HepG2 (cell line): ENCODE measurements at regions not wholly inside any gene's neighbourhood (a gene's known extent, or its start where the extent isn't known, plus 50 kb on each side); places are given as distances from the start of the nearest gene placed in this dataset.

Experiments used
- ATAC-seq: fragments of 200-7000 bp; cut with Tn5 transposase; 3 replicates; pipeline ENCODE4 v1.9.1; 2020; ENCODE audit warnings: mild to moderate bottlenecking, moderate library complexity
- BruUV-seq: library from RNA; stranded (reverse); fragments of 400-500 nt; replicated peaks from 2 replicates; lab custom pipeline; 2021; lab: Mats Ljungman, UMichigan
- CTCF ChIA-PET: fragments of 300-600 bp; formaldehyde crosslinking; extraction: SDS; loops from one replicate; lab custom pipeline; 2021; ENCODE audit warnings: low total read pairs, inconsistent platforms, low intra/inter-chr PET ratio; lab: Yijun Ruan, JAX
- POLR2A ChIA-PET: fragments of 350-600 bp; sonication (Branson Sonifier 250); formaldehyde crosslinking; loops from one replicate; lab custom pipeline; 2020; ENCODE audit warnings: antibody characterized with exemption, inconsistent platforms; lab: Yijun Ruan, JAX
- DNase-seq: peaks from one replicate; pipeline ENCODE4 v3.0.0-alpha.2; 2015; ENCODE audit warnings: low spot score
- FAIRE-seq: peaks from 3 replicates; lab custom pipeline; 2011; peaks lifted over from hg19 to GRCh38; lab: Jason Lieb, UNC
- H2AFZ ChIP-seq: one replicate; pipeline ENCODE4 v1.6.1; 2011; ENCODE audit warnings: low read length, inconsistent platforms
- H3K27ac ChIP-seq: fragments of 300-600 bp; 3 replicates; pipeline ENCODE4 v1.8.0; 2011; ENCODE audit warnings: mixed run types, mild to moderate bottlenecking, mixed read lengths, low read length, inconsistent platforms; ENCODE audit not compliant: insufficient read depth; ENCODE audit errors: extremely low read length
- H3K27me3 ChIP-seq, 2 experiments: fragments of 200-600 bp in 1 of 2; 2 replicates in 1 of 2; 3 replicates in 1 of 2; pipeline versions ENCODE4 v1.6.0 to v1.8.0; 2011; ENCODE audit warnings: low read length in 2 of 2, mild to moderate bottlenecking in 2 of 2, moderate library complexity in 2 of 2, inconsistent platforms in 1 of 2; ENCODE audit not compliant: insufficient read depth in 2 of 2, control insufficient read depth in 1 of 2
- H3K36me3 ChIP-seq, 2 experiments: fragments of 200-600 bp in 1 of 2; replicated peaks in 1 of 2; 2 replicates in 1 of 2; 3 replicates in 1 of 2; pipeline versions ENCODE4 v1.5.1 to v1.8.0; 2011; ENCODE audit warnings: low read length in 2 of 2, inconsistent platforms in 1 of 2; ENCODE audit not compliant: insufficient read depth in 2 of 2, control insufficient read depth in 1 of 2
- H3K4me1 ChIP-seq: 2 replicates; pipeline ENCODE4 v1.5.1; 2012; ENCODE audit warnings: low read length, inconsistent platforms; ENCODE audit not compliant: insufficient read depth
- H3K4me2 ChIP-seq: 2 replicates; pipeline ENCODE4 v1.6.0; 2011; ENCODE audit warnings: low read depth, low read length, inconsistent platforms
- H3K4me3 ChIP-seq, 3 experiments: fragments of 200-600 bp in 1 of 3; sonication (generic), shearing (Covaris generic) in 1 of 3; replicated peaks in 1 of 3; 2 replicates each; pipeline ENCODE4 v1.5.1; 2011 to 2016; ENCODE audit warnings: low read length in 3 of 3, inconsistent platforms in 2 of 3, low read depth in 2 of 3, mild to moderate bottlenecking in 2 of 3, control low read depth in 1 of 3, mixed read lengths in 1 of 3; ENCODE audit not compliant: insufficient read depth in 1 of 3
- H3K79me2 ChIP-seq: one replicate; pipeline ENCODE4 v1.6.1; 2011; ENCODE audit warnings: low read length, inconsistent platforms; ENCODE audit not compliant: insufficient read depth
- H3K9ac ChIP-seq: 2 replicates; pipeline ENCODE4 v1.6.0; 2011; ENCODE audit warnings: mild to moderate bottlenecking, low read depth, low read length, inconsistent platforms; ENCODE audit not compliant: insufficient read depth
- H3K9me3 ChIP-seq: 2 replicates; pipeline ENCODE4 v1.5.1; 2012; ENCODE audit warnings: mild to moderate bottlenecking, low read length
- H4K20me1 ChIP-seq: 2 replicates; pipeline ENCODE4 v1.6.0; 2011; ENCODE audit warnings: inconsistent platforms, mild to moderate bottlenecking, low read length, moderate library complexity; ENCODE audit not compliant: insufficient read depth
- ATRX ChIP-seq: sonication (generic); formaldehyde crosslinking; IDR thresholded peaks from 2 replicates; pipeline ENCODE4 v1.4.0; 2020; ENCODE audit warnings: missing genetic modification reagents, borderline replicate concordance
- CHCHD3 ChIP-seq: sonication (generic); formaldehyde crosslinking; IDR thresholded peaks from 2 replicates; pipeline ENCODE4 v1.8.0; 2022; ENCODE audit warnings: mild to moderate bottlenecking, missing genetic modification reagents, moderate library complexity
- DMAP1 ChIP-seq: IDR thresholded peaks from 2 replicates; pipeline ENCODE4 v1.6.1; 2016
- HOXA7 ChIP-seq: sonication (generic); formaldehyde crosslinking; IDR thresholded peaks from 2 replicates; pipeline ENCODE4 v1.8.1; 2022; ENCODE audit warnings: mild to moderate bottlenecking, missing genetic modification reagents, moderate library complexity
- KDM5B ChIP-seq: sonication (generic); formaldehyde crosslinking; IDR thresholded peaks from 2 replicates; pipeline ENCODE4 v1.4.0; 2020; ENCODE audit warnings: missing genetic modification reagents, mild to moderate bottlenecking, borderline replicate concordance
- SMYD3 ChIP-seq: sonication (generic); formaldehyde crosslinking; IDR thresholded peaks from 2 replicates; pipeline ENCODE4 v1.8.1; 2023; ENCODE audit warnings: mild to moderate bottlenecking, missing genetic modification reagents
- THAP11 ChIP-seq: IDR thresholded peaks from 2 replicates; pipeline ENCODE4 v1.6.1; 2016; ENCODE audit warnings: missing biosample characterization, missing genetic modification reagents
- ZBTB7B ChIP-seq: sonication (generic); formaldehyde crosslinking; IDR thresholded peaks from 2 replicates; pipeline ENCODE4 v1.4.0; 2020; ENCODE audit warnings: missing genetic modification reagents
- ZNF326 ChIP-seq: sonication (generic); formaldehyde crosslinking; IDR thresholded peaks from 2 replicates; pipeline ENCODE4 v1.4.0; 2020; ENCODE audit warnings: missing genetic modification reagents, borderline replicate concordance
- ZNF672 ChIP-seq: sonication (generic); formaldehyde crosslinking; IDR thresholded peaks from 2 replicates; pipeline ENCODE4 v1.8.1; 2022; ENCODE audit warnings: missing genetic modification reagents
- WGBS: methylation state at CpG from one replicate; pipeline ENCODE4 v1.1.6; 2017; ENCODE audit warnings: low lambda C conversion rate; 5-methylcytosine and 5-hydroxymethylcytosine counted together
- in situ Hi-C: cut with HindIII; loops from 2 replicates; pipeline ENCODE4 v1.10.0; 2017; ENCODE audit warnings: low pct_unique_long_range_greater_than_20kb; ENCODE audit not compliant: extremely low pct_ligation_motif_present
- intact Hi-C: fragments of 100-400 bp; cut with micrococcal nuclease; formaldehyde crosslinking; loops from one replicate; pipeline ENCODE4 v1.10.0; 2022; ENCODE audit not compliant: unreplicated experiment
- TF ChIP-seq, protein P1 (sequence below): fragments of 450-650 bp; IDR thresholded peaks from 2 replicates; pipeline ENCODE4 v1.6.1; 2017; ENCODE audit warnings: mild to moderate bottlenecking
- TF ChIP-seq, protein P2 (sequence below): sonication (generic); formaldehyde crosslinking; IDR thresholded peaks from 2 replicates; pipeline ENCODE4 v1.9.0; 2021; ENCODE audit warnings: missing genetic modification reagents, borderline replicate concordance
- TF ChIP-seq, protein P3 (sequence below): sonication (generic); formaldehyde crosslinking; IDR thresholded peaks from 2 replicates; pipeline ENCODE4 v1.8.0; 2022; ENCODE audit warnings: low read depth, missing genetic modification reagents

DNA sequence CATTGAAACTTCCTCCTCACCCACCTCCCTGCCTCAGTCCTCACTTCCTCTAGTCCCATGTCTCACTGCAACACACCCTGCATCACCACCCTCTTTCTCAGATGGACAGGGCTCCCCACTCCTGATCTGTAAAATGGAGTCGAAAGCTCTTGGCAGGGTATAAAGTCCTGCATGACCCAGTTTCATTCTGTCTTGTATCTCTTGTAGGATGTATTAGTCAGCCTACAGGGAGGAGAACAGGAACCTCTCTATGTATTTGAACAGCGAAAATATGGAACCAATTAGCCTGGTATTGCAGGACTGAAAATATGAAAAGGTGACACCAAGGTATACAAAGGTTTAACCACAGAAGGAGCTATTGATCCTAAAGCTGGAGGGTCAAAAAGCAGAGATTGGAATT lies 156.9 kb upstream of the SNX19 start:
- no peaks in the 10 kb centered on the region for H3K4me1 ChIP-seq
- H3K27ac ChIP-seq, result no peak overlapping the region
- no peaks in the 10 kb centered on the region for H3K79me2 ChIP-seq
- TF ChIP-seq ZNF672 (no peak), DMAP1 (no peak), SMYD3 (CRISPR knock-in tag) (no peak), KDM5B (CRISPR knock-in tag) (no peak), CHCHD3 (CRISPR knock-in tag) (no peak), ZBTB7B (CRISPR knock-in tag) (no peak), THAP11 (CRISPR knock-in tag) (no peak), ATRX (CRISPR knock-in tag) (no peak), ZNF326 (CRISPR knock-in tag) (no peak), HOXA7 (no peak)
- TF ChIP-seq, protein P1, sequence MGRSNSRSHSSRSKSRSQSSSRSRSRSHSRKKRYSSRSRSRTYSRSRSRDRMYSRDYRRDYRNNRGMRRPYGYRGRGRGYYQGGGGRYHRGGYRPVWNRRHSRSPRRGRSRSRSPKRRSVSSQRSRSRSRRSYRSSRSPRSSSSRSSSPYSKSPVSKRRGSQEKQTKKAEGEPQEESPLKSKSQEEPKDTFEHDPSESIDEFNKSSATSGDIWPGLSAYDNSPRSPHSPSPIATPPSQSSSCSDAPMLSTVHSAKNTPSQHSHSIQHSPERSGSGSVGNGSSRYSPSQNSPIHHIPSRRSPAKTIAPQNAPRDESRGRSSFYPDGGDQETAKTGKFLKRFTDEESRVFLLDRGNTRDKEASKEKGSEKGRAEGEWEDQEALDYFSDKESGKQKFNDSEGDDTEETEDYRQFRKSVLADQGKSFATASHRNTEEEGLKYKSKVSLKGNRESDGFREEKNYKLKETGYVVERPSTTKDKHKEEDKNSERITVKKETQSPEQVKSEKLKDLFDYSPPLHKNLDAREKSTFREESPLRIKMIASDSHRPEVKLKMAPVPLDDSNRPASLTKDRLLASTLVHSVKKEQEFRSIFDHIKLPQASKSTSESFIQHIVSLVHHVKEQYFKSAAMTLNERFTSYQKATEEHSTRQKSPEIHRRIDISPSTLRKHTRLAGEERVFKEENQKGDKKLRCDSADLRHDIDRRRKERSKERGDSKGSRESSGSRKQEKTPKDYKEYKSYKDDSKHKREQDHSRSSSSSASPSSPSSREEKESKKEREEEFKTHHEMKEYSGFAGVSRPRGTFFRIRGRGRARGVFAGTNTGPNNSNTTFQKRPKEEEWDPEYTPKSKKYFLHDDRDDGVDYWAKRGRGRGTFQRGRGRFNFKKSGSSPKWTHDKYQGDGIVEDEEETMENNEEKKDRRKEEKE, result no peak
- TF ChIP-seq, protein P2, sequence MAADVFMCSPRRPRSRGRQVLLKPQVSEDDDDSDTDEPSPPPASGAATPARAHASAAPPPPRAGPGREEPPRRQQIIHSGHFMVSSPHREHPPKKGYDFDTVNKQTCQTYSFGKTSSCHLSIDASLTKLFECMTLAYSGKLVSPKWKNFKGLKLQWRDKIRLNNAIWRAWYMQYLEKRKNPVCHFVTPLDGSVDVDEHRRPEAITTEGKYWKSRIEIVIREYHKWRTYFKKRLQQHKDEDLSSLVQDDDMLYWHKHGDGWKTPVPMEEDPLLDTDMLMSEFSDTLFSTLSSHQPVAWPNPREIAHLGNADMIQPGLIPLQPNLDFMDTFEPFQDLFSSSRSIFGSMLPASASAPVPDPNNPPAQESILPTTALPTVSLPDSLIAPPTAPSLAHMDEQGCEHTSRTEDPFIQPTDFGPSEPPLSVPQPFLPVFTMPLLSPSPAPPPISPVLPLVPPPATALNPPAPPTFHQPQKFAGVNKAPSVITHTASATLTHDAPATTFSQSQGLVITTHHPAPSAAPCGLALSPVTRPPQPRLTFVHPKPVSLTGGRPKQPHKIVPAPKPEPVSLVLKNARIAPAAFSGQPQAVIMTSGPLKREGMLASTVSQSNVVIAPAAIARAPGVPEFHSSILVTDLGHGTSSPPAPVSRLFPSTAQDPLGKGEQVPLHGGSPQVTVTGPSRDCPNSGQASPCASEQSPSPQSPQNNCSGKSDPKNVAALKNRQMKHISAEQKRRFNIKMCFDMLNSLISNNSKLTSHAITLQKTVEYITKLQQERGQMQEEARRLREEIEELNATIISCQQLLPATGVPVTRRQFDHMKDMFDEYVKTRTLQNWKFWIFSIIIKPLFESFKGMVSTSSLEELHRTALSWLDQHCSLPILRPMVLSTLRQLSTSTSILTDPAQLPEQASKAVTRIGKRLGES, result no peak
- TF ChIP-seq, protein P3, sequence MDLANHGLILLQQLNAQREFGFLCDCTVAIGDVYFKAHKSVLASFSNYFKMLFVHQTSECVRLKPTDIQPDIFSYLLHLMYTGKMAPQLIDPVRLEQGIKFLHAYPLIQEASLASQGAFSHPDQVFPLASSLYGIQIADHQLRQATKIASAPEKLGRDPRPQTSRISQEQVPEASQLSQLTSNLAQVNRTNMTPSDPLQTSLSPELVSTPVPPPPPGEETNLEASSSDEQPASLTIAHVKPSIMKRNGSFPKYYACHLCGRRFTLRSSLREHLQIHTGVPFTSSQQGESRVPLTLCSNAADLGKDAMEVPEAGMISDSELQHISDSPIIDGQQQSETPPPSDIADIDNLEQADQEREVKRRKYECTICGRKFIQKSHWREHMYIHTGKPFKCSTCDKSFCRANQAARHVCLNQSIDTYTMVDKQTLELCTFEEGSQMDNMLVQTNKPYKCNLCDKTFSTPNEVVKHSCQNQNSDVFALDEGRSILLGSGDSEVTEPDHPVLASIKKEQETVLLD (CRISPR knock-in tag), result no peak
- H3K9ac ChIP-seq, result no peak overlapping the region
- H3K27me3 ChIP-seq, result peaks cover 0 to 6% of the 10 kb centered on the region in 2 experiments; a peak in 1 of 5 replicates
- no peaks in the 10 kb centered on the region for H3K9me3 ChIP-seq
- no peaks in the 10 kb centered on the region for H3K36me3 ChIP-seq
- no peaks in the 10 kb centered on the region for H4K20me1 ChIP-seq
- intact Hi-C loops (no loop called here), in situ Hi-C loops (no loop called here)
- no peak for DNase-seq
- POLR2A ChIA-PET, result interaction anchor here (1.0 kb wide), 1 partner anchor 8 kb away, joined by 3 read pairs; no protein-coding TSS in a partner anchor
- no peak overlapping the region for H3K4me3 ChIP-seq
- 20% methylated on average over 2 of the region's 2 CpGs for WGBS
- no peak for ATAC-seq
- BruUV-seq, result no TSS peak
- FAIRE-seq, result no peak
- no peak overlapping the region for H2AFZ ChIP-seq
- no peak overlapping the region for H3K4me2 ChIP-seq
- CTCF ChIA-PET, result no interaction called here
